HG03520 (cell line): ENCODE measurements at regions not wholly inside any gene's neighbourhood (a gene's known extent, or its start where the extent isn't known, plus 50 kb on each side); places are given as distances from the start of the nearest gene placed in this dataset.

ENCODE experiments used
- ATAC-seq: cut with Tn5 transposase; IDR thresholded peaks from one replicate; pipeline ENCODE4 v1.9.1; 2021; ENCODE audit warnings: mild to moderate bottlenecking, moderate library complexity; ENCODE audit not compliant: unreplicated experiment

GRCh38 chr2:183991968-183992367 lies 606.4 kb upstream of the ZNF804A start:
- no peak for ATAC-seq

- ATAC-seq, result peak; percentile 64
These were observed 605.3 kb upstream of the ZNF804A start for GRCh38 chr2:183993052-183993451.

GRCh38 chr2:183995632-183996031 lies 602.7 kb upstream of the ZNF804A start:
- ATAC-seq, result no peak

GRCh38 chr2:183996825-183997793 lies 601.2 kb upstream of the ZNF804A start:
- ATAC-seq, result no peak

- ATAC-seq, result peak; percentile 88
These were observed 600.1 kb upstream of the ZNF804A start for GRCh38 chr2:183998041-183998796.

- ATAC-seq, result peak; percentile 7
These were observed 599.5 kb upstream of the ZNF804A start for GRCh38 chr2:183998797-183999190.

- peak; percentile 87 for ATAC-seq
These were observed 593.9 kb upstream of the ZNF804A start for GRCh38 chr2:184004289-184004947.

- peak; percentile 47 for ATAC-seq
These were observed 593.2 kb upstream of the ZNF804A start for GRCh38 chr2:184004948-184005672.

GRCh38 chr2:184006998-184007397 lies 591.3 kb upstream of the ZNF804A start:
- no peak for ATAC-seq

GRCh38 chr2:184026961-184027360 lies 571.4 kb upstream of the ZNF804A start:
- no peak for ATAC-seq

- ATAC-seq, result no peak
These were observed 568.1 kb upstream of the ZNF804A start for GRCh38 chr2:184030245-184030644.

- no peak for ATAC-seq
These were observed 567.3 kb upstream of the ZNF804A start for GRCh38 chr2:184030989-184031388.

- no peak for ATAC-seq
These were observed 566.8 kb upstream of the ZNF804A start for GRCh38 chr2:184031402-184032147.

GRCh38 chr2:184032983-184033382 lies 565.3 kb upstream of the ZNF804A start:
- no peak for ATAC-seq

- no peak for ATAC-seq
These were observed 561.1 kb upstream of the ZNF804A start for GRCh38 chr2:184037273-184037672.

GRCh38 chr2:184039493-184039892 lies 558.8 kb upstream of the ZNF804A start:
- no peak for ATAC-seq

GRCh38 chr2:184040230-184040629 lies 558.1 kb upstream of the ZNF804A start:
- no peak for ATAC-seq

GRCh38 chr2:184041077-184041476 lies 557.3 kb upstream of the ZNF804A start:
- no peak for ATAC-seq

GRCh38 chr2:184041777-184042176 lies 556.6 kb upstream of the ZNF804A start:
- ATAC-seq, result no peak

- ATAC-seq, result no peak
These were observed 550.8 kb upstream of the ZNF804A start for GRCh38 chr2:184047536-184047935.
